Naive thymus-derived CD4-positive, alpha-beta T cell (primary cell): ENCODE measurements at regions not wholly inside any gene's neighbourhood (a gene's known extent, or its start where the extent isn't known, plus 50 kb on each side); places are given as distances from the start of the nearest gene placed in this dataset.

ENCODE experiments used
- ATAC-seq: fragments of 150-1000 bp; cut with Tn5 transposase; 2 replicates; pipeline ENCODE4 v1.10.0; 2021; ENCODE audit warnings: mild to moderate bottlenecking, moderate library complexity
- CTCF ChIA-PET: fragments of 350-600 bp; sonication (Branson Sonifier 250); formaldehyde crosslinking; loops from one replicate; lab custom pipeline; 2021; ENCODE audit warnings: antibody characterized with exemption; lab: Charles Lee
- POLR2A ChIA-PET: fragments of 350-600 bp; sonication (Branson Sonifier 250); formaldehyde crosslinking; loops from one replicate; lab custom pipeline; 2021; ENCODE audit warnings: antibody characterized with exemption, inconsistent platforms; lab: Charles Lee
- DNase-seq, 9 donors: peaks; one replicate each; pipeline versions ENCODE4 v3.0.0 to v3.0.0-alpha.2; 2020 to 2022; ENCODE audit warnings: mixed read lengths in 1 of 9
- H3K27ac ChIP-seq: one replicate; pipeline ENCODE4 v1.7.0; 2013; ENCODE audit warnings: mild to moderate bottlenecking, low read depth, low read length, moderate library complexity
- H3K27me3 ChIP-seq, 2 donors: one replicate each; pipeline ENCODE4 v1.7.0; 2013; ENCODE audit warnings: low read length in 2 of 2, mild to moderate bottlenecking in 2 of 2, moderate library complexity in 2 of 2; ENCODE audit not compliant: control insufficient read depth in 2 of 2, insufficient read depth in 2 of 2
- H3K36me3 ChIP-seq, 3 experiments: 1 replicate in 2 of 3; 2 replicates in 1 of 3; pipeline ENCODE4 v1.7.0; 2013; ENCODE audit warnings: low read length in 3 of 3, mild to moderate bottlenecking in 3 of 3, moderate library complexity in 1 of 3; ENCODE audit not compliant: insufficient read depth in 3 of 3, control insufficient read depth in 2 of 3
- H3K4me1 ChIP-seq, 2 donors: one replicate each; pipeline ENCODE4 v1.7.0; 2013; ENCODE audit warnings: low read length in 2 of 2, mild to moderate bottlenecking in 2 of 2, moderate library complexity in 1 of 2; ENCODE audit not compliant: control insufficient read depth in 2 of 2, insufficient read depth in 2 of 2
- H3K4me3 ChIP-seq: 2 replicates; pipeline ENCODE4 v1.7.0; 2013; ENCODE audit warnings: mild to moderate bottlenecking, low read length
- H3K9me3 ChIP-seq, 3 experiments: 1 replicate in 2 of 3; 2 replicates in 1 of 3; pipeline ENCODE4 v1.7.0; 2013; ENCODE audit warnings: low read length in 3 of 3; ENCODE audit not compliant: control insufficient read depth in 2 of 3
- H3K27ac Mint-ChIP-seq, 9 donors: one replicate each; pipeline ENCODE4 v1.8.0; 2020 to 2022; ENCODE audit warnings: mixed read lengths in 9 of 9, mild to moderate bottlenecking in 8 of 9, moderate library complexity in 5 of 9, inconsistent platforms in 2 of 9
- H3K27me3 Mint-ChIP-seq, 5 donors: one replicate each; pipeline ENCODE4 v1.8.0; 2021 to 2022; ENCODE audit warnings: mixed read lengths in 5 of 5, mild to moderate bottlenecking in 1 of 5
- H3K36me3 Mint-ChIP-seq, 5 donors: one replicate each; pipeline ENCODE4 v1.8.0; 2020 to 2022; ENCODE audit warnings: mixed read lengths in 5 of 5, mild to moderate bottlenecking in 3 of 5, inconsistent platforms in 1 of 5
- H3K4me1 Mint-ChIP-seq, 7 donors: one replicate each; pipeline ENCODE4 v1.8.0; 2020 to 2022; ENCODE audit warnings: mixed read lengths in 7 of 7, mild to moderate bottlenecking in 3 of 7, inconsistent platforms in 1 of 7
- H3K4me3 Mint-ChIP-seq, 10 donors: one replicate each; pipeline ENCODE4 v1.8.0; 2020 to 2022; ENCODE audit warnings: mild to moderate bottlenecking in 10 of 10, mixed read lengths in 10 of 10, moderate library complexity in 6 of 10, inconsistent platforms in 2 of 10
- H3K9me3 Mint-ChIP-seq, 11 donors: one replicate each; pipeline ENCODE4 v1.8.0; 2020 to 2022; ENCODE audit warnings: mixed read lengths in 11 of 11, mild to moderate bottlenecking in 4 of 11, inconsistent platforms in 1 of 11, moderate library complexity in 1 of 11
- intact Hi-C, 2 donors: fragments of 100-400 bp; cut with micrococcal nuclease; formaldehyde crosslinking; loops; one replicate each; pipeline ENCODE4 v1.15.1; 2023

DNA sequence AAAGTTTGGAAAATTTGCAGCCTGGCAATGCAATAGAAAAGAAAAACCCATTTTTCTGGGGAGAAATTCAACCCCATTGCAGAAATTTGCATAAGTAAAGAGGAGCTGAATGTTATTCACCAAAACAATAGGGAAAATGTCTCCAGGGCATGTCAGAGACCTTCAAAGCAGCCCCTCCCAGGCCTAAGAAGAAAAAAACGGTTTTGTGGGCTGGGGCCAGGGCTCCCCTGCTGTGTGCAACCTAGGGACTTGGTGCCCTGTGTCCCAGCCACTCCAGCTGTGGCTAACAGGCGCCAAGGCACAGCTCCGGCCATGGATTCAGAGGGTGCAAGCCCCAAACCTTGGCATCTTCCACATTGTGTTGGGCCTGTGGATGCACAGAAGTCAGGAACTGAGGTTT lies 224.5 kb downstream of the TXNL1 start:
- Mint-ChIP-seq H3K27me3 (peaks cover 0 to 4% (median 0%) of the 10 kb centered on the region in 5 donors), H3K4me3 (no peak overlapping the region), H3K27ac (no peak overlapping the region), H3K36me3 (no peaks in the 10 kb centered on the region), H3K9me3 (peaks cover 0 to 21% (median 8%) of the 10 kb centered on the region in 11 donors), H3K4me1 (no peaks in the 10 kb centered on the region)
- intact Hi-C loops = no loop called here
- Histone ChIP-seq H3K4me1 (no peaks in the 10 kb centered on the region), H3K36me3 (no peaks in the 10 kb centered on the region), H3K27ac (no peak overlapping the region), H3K9me3 (no peaks in the 10 kb centered on the region), H3K4me3 (no peak overlapping the region), H3K27me3 (no peaks in the 10 kb centered on the region)
- DNase-seq (no peak), ATAC-seq (no peak)
- POLR2A ChIA-PET = no interaction called here
- CTCF ChIA-PET = no interaction called here

- Histone ChIP-seq H3K27ac (no peak overlapping the region), H3K36me3 (no peaks in the 10 kb centered on the region), H3K4me1 (no peaks in the 10 kb centered on the region), H3K4me3 (no peak overlapping the region), H3K27me3 (no peaks in the 10 kb centered on the region), H3K9me3 (no peaks in the 10 kb centered on the region)
- DNase-seq (no peak), ATAC-seq (no peak)
- ChIA-PET CTCF (no interaction called here), POLR2A (no interaction called here)
- no peak overlapping the region for H3K4me3 Mint-ChIP-seq
- intact Hi-C loops = no loop called here
- H3K9me3 Mint-ChIP-seq = peaks cover 0 to 19% (median 8%) of the 10 kb centered on the region in 11 donors
- no peak overlapping the region for H3K27ac Mint-ChIP-seq
- no peaks in the 10 kb centered on the region for H3K36me3 Mint-ChIP-seq
- H3K27me3 Mint-ChIP-seq = peaks cover 0 to 4% (median 0%) of the 10 kb centered on the region in 5 donors
- H3K4me1 Mint-ChIP-seq = no peaks in the 10 kb centered on the region
These were observed 225.4 kb downstream of the TXNL1 start for GRCh38 chr18:56412951-56413350.

- H3K4me3 ChIP-seq = no peak overlapping the region
- intact Hi-C loops = no loop called here
- ChIA-PET CTCF (no interaction called here), POLR2A (no interaction called here)
- H3K4me1 ChIP-seq = no peaks in the 10 kb centered on the region
- H3K4me3 Mint-ChIP-seq = no peak overlapping the region
- ATAC-seq = no peak
- H3K27ac Mint-ChIP-seq = no peak overlapping the region
- no peaks in the 10 kb centered on the region for H3K9me3 ChIP-seq
- H3K27ac ChIP-seq = no peak overlapping the region
- H3K4me1 Mint-ChIP-seq = no peaks in the 10 kb centered on the region
- H3K9me3 Mint-ChIP-seq = peaks cover 0 to 10% (median 2%) of the 10 kb centered on the region in 11 donors
- no peaks in the 10 kb centered on the region for H3K36me3 Mint-ChIP-seq
- no peak for DNase-seq
- no peaks in the 10 kb centered on the region for H3K27me3 ChIP-seq
- peaks cover 0 to 4% (median 0%) of the 10 kb centered on the region in 5 donors for H3K27me3 Mint-ChIP-seq
- no peaks in the 10 kb centered on the region for H3K36me3 ChIP-seq
These were observed 228.7 kb downstream of the TXNL1 start for GRCh38 chr18:56409736-56410135.

- Histone ChIP-seq H3K4me1 (no peaks in the 10 kb centered on the region), H3K27me3 (no peaks in the 10 kb centered on the region), H3K9me3 (no peaks in the 10 kb centered on the region), H3K36me3 (no peaks in the 10 kb centered on the region), H3K27ac (no peak overlapping the region), H3K4me3 (no peak overlapping the region)
- CTCF ChIA-PET = no interaction called here
- no peak overlapping the region for H3K4me3 Mint-ChIP-seq
- peaks cover 0 to 5% (median 1%) of the 10 kb centered on the region in 11 donors for H3K9me3 Mint-ChIP-seq
- no peaks in the 10 kb centered on the region for H3K4me1 Mint-ChIP-seq
- intact Hi-C loops = no loop called here
- H3K27ac Mint-ChIP-seq = no peak overlapping the region
- no peaks in the 10 kb centered on the region for H3K36me3 Mint-ChIP-seq
- POLR2A ChIA-PET = no interaction called here
- ATAC-seq = no peak
- peaks cover 0 to 11% (median 0%) of the 10 kb centered on the region in 5 donors for H3K27me3 Mint-ChIP-seq
- no peak for DNase-seq
These were observed 230.7 kb downstream of the TXNL1 start for GRCh38 chr18:56407646-56408180.

- ATAC-seq (no peak), DNase-seq (no peak)
- Histone ChIP-seq H3K27me3 (no peaks in the 10 kb centered on the region), H3K4me3 (no peak overlapping the region), H3K36me3 (no peaks in the 10 kb centered on the region), H3K4me1 (no peaks in the 10 kb centered on the region), H3K9me3 (no peaks in the 10 kb centered on the region), H3K27ac (no peak overlapping the region)
- CTCF ChIA-PET = no interaction called here
- intact Hi-C loops = no loop called here
- POLR2A ChIA-PET = no interaction called here
- no peak overlapping the region for H3K27ac Mint-ChIP-seq
- no peaks in the 10 kb centered on the region for H3K36me3 Mint-ChIP-seq
- no peak overlapping the region for H3K4me3 Mint-ChIP-seq
- peaks cover 0 to 18% (median 4%) of the 10 kb centered on the region in 5 donors for H3K27me3 Mint-ChIP-seq
- H3K4me1 Mint-ChIP-seq = no peaks in the 10 kb centered on the region
- H3K9me3 Mint-ChIP-seq = peaks cover 0 to 10% (median 0%) of the 10 kb centered on the region in 11 donors
These were observed 235.4 kb downstream of the TXNL1 start for GRCh38 chr18:56402872-56403516.

DNA sequence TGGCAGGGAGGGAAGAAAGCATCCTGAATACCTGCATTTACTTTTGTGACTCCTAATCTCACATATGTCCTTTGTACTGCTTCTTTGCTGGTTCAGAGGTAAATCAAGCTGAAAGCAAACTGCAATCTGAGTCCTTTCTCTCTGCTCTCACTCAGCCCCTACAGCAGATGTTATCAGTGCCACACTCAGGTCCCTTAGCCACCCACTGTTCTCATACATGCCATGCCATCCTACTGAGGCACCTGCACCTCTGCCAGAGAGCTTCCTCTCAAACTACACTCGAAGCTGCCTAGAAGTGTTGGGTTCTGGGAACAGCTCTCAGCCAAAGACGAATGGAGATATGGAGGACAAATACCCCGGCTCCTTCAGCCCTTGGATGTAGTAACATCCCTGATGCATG lies 244.5 kb downstream of the TXNL1 start:
- DNase-seq (no peak), ATAC-seq (no peak)
- Histone ChIP-seq H3K4me3 (no peak overlapping the region), H3K4me1 (no peaks in the 10 kb centered on the region), H3K36me3 (no peaks in the 10 kb centered on the region), H3K9me3 (no peaks in the 10 kb centered on the region), H3K27me3 (no peaks in the 10 kb centered on the region), H3K27ac (no peak overlapping the region)
- no peak overlapping the region for H3K27ac Mint-ChIP-seq
- ChIA-PET CTCF (no interaction called here), POLR2A (no interaction called here)
- no peak overlapping the region for H3K4me3 Mint-ChIP-seq
- H3K4me1 Mint-ChIP-seq = no peaks in the 10 kb centered on the region
- intact Hi-C loops = no loop called here
- H3K36me3 Mint-ChIP-seq = no peaks in the 10 kb centered on the region
- peaks cover 0 to 5% (median 0%) of the 10 kb centered on the region in 11 donors for H3K9me3 Mint-ChIP-seq
- H3K27me3 Mint-ChIP-seq = peaks cover 0 to 5% (median 0%) of the 10 kb centered on the region in 5 donors

DNA sequence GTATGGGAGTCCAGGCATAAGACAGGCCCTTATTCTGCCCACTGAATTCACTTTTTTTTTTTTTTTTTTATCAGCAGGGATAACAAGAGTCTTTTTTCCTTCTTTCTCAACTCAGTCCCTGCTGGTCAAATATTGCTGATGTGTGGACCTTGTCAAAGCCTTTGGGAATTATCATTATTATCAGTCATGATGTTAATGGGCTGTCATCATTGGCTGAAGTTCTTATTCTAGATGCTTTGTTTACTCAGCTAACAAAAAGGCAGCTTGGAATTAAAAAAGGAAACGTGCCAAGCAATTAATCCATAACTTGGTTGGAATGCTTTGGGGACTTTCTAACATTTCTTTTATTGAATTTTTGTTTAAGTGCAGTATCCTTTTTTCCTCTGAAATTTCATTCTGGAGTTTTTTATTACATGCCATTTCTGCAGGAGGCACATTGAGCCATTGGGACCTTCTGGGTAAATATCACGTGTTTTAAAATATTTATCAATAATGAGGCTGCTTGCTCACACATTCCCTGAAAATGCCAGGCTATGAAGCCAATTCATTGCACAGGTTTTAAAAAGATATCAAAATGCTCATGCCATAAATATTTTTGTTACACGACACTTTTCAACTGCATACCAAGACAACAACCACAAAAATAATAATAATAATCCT lies 246.3 kb downstream of the TXNL1 start:
- Histone ChIP-seq H3K4me1 (no peaks in the 10 kb centered on the region), H3K27ac (no peak overlapping the region), H3K9me3 (no peaks in the 10 kb centered on the region), H3K27me3 (no peaks in the 10 kb centered on the region), H3K4me3 (no peak overlapping the region), H3K36me3 (no peaks in the 10 kb centered on the region)
- Mint-ChIP-seq H3K27ac (no peak overlapping the region), H3K36me3 (no peaks in the 10 kb centered on the region), H3K4me3 (no peak overlapping the region), H3K9me3 (peaks cover 0 to 2% (median 0%) of the 10 kb centered on the region in 11 donors), H3K4me1 (no peaks in the 10 kb centered on the region), H3K27me3 (no peaks in the 10 kb centered on the region)
- POLR2A ChIA-PET = no interaction called here
- CTCF ChIA-PET = no interaction called here
- ATAC-seq = no peak
- intact Hi-C loops = no loop called here
- DNase-seq = no peak
